ENCODE measurements at regions not wholly inside any gene's neighbourhood (a gene's known extent, or its start where the extent isn't known, plus 50 kb on each side); places are given as distances from the start of the nearest gene placed in this dataset.

DNA sequence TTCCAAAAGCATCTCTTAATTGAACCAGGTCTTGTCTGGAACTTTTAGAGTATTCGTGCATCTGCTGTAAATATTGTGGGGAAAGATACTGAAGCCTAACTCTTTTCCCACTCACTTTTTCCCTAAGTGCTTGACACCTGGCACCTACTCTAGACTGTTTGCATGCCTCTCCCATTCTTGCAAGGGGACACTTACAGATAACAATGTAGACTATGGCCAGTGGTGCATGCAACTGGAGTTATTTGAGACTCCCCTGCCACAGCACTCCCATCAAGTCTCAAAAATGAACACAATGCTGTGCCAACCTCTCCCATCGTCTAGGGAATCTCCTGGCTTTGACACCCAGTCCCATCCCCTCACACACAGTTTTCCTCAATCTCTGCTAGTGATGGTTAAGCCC, 118.6 kb upstream of the ATP1B1 start:
- no peaks in the 10 kb centered on the region for H3K36me3 ChIP-seq (replicated peaks in 1 of 2; ENCODE audit: control insufficient read depth in 1 of 2, insufficient read depth in 2 of 2, low read length in 2 of 2)
- no peaks in the 10 kb centered on the region for H3K9me3 ChIP-seq (ENCODE audit: low read length)
- no peak for FAIRE-seq
- H3K27ac ChIP-seq (ENCODE audit: extremely low read length, insufficient read depth, low read length): no peak overlapping the region
- intact Hi-C loops (cut with micrococcal nuclease; ENCODE audit: unreplicated experiment): loop anchor here (1.0 to 10.0 kb wide), 3 partner anchors 353 to 385 kb away; no protein-coding TSS in a partner anchor
- no peak for DNase-seq (ENCODE audit: low spot score)
- no peak overlapping the region for H3K9ac ChIP-seq (ENCODE audit: insufficient read depth, low read depth, low read length)
- no TSS peak for BruUV-seq (replicated peaks)
- CTCF ChIA-PET (ENCODE audit: low intra/inter-chr PET ratio, low total read pairs): interaction anchor here (0.7 kb wide), 1 partner anchor 360 kb away, joined by 3 read pairs; no protein-coding TSS in a partner anchor
- POLR2A ChIA-PET: no interaction called here
- no peak for ATAC-seq
- H3K4me1 ChIP-seq (ENCODE audit: insufficient read depth, low read length): no peaks in the 10 kb centered on the region
- TF ChIP-seq SAP130 (CRISPR knock-in tag; IDR thresholded peaks at IDR 0.05; ENCODE audit: low read depth) (no peak), CENPX (CRISPR knock-in tag; IDR thresholded peaks at IDR 0.05) (no peak), ISL2 (CRISPR knock-in tag; IDR thresholded peaks at IDR 0.05) (no peak), MZF1 (CRISPR knock-in tag; IDR thresholded peaks at IDR 0.05; ENCODE audit: borderline replicate concordance) (no peak), ZNF510 (CRISPR knock-in tag; IDR thresholded peaks at IDR 0.05; ENCODE audit: low read depth) (no peak), ZBTB42 (CRISPR knock-in tag; IDR thresholded peaks at IDR 0.05) (no peak), SP140L (CRISPR knock-in tag; IDR thresholded peaks at IDR 0.05; ENCODE audit: borderline replicate concordance) (no peak), ELF1 (CRISPR knock-in tag; IDR thresholded peaks at IDR 0.05) (no peak), ZNF549 (CRISPR knock-in tag; IDR thresholded peaks at IDR 0.05) (no peak)
- TF ChIP-seq, protein P1, sequence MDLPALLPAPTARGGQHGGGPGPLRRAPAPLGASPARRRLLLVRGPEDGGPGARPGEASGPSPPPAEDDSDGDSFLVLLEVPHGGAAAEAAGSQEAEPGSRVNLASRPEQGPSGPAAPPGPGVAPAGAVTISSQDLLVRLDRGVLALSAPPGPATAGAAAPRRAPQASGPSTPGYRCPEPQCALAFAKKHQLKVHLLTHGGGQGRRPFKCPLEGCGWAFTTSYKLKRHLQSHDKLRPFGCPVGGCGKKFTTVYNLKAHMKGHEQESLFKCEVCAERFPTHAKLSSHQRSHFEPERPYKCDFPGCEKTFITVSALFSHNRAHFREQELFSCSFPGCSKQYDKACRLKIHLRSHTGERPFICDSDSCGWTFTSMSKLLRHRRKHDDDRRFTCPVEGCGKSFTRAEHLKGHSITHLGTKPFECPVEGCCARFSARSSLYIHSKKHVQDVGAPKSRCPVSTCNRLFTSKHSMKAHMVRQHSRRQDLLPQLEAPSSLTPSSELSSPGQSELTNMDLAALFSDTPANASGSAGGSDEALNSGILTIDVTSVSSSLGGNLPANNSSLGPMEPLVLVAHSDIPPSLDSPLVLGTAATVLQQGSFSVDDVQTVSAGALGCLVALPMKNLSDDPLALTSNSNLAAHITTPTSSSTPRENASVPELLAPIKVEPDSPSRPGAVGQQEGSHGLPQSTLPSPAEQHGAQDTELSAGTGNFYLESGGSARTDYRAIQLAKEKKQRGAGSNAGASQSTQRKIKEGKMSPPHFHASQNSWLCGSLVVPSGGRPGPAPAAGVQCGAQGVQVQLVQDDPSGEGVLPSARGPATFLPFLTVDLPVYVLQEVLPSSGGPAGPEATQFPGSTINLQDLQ (CRISPR knock-in tag; IDR thresholded peaks at IDR 0.05): no peak
- TF ChIP-seq, protein P2, sequence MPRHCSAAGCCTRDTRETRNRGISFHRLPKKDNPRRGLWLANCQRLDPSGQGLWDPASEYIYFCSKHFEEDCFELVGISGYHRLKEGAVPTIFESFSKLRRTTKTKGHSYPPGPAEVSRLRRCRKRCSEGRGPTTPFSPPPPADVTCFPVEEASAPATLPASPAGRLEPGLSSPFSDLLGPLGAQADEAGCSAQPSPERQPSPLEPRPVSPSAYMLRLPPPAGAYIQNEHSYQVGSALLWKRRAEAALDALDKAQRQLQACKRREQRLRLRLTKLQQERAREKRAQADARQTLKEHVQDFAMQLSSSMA (CRISPR knock-in tag; IDR thresholded peaks at IDR 0.05): no peak
- TF ChIP-seq, protein P3, sequence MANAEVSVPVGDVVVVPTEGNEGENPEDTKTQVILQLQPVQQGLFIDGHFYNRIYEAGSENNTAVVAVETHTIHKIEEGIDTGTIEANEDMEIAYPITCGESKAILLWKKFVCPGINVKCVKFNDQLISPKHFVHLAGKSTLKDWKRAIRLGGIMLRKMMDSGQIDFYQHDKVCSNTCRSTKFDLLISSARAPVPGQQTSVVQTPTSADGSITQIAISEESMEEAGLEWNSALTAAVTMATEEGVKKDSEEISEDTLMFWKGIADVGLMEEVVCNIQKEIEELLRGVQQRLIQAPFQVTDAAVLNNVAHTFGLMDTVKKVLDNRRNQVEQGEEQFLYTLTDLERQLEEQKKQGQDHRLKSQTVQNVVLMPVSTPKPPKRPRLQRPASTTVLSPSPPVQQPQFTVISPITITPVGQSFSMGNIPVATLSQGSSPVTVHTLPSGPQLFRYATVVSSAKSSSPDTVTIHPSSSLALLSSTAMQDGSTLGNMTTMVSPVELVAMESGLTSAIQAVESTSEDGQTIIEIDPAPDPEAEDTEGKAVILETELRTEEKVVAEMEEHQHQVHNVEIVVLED (CRISPR knock-in tag; IDR thresholded peaks at IDR 0.05; ENCODE audit: borderline replicate concordance): no peak
- TF ChIP-seq, protein P4, sequence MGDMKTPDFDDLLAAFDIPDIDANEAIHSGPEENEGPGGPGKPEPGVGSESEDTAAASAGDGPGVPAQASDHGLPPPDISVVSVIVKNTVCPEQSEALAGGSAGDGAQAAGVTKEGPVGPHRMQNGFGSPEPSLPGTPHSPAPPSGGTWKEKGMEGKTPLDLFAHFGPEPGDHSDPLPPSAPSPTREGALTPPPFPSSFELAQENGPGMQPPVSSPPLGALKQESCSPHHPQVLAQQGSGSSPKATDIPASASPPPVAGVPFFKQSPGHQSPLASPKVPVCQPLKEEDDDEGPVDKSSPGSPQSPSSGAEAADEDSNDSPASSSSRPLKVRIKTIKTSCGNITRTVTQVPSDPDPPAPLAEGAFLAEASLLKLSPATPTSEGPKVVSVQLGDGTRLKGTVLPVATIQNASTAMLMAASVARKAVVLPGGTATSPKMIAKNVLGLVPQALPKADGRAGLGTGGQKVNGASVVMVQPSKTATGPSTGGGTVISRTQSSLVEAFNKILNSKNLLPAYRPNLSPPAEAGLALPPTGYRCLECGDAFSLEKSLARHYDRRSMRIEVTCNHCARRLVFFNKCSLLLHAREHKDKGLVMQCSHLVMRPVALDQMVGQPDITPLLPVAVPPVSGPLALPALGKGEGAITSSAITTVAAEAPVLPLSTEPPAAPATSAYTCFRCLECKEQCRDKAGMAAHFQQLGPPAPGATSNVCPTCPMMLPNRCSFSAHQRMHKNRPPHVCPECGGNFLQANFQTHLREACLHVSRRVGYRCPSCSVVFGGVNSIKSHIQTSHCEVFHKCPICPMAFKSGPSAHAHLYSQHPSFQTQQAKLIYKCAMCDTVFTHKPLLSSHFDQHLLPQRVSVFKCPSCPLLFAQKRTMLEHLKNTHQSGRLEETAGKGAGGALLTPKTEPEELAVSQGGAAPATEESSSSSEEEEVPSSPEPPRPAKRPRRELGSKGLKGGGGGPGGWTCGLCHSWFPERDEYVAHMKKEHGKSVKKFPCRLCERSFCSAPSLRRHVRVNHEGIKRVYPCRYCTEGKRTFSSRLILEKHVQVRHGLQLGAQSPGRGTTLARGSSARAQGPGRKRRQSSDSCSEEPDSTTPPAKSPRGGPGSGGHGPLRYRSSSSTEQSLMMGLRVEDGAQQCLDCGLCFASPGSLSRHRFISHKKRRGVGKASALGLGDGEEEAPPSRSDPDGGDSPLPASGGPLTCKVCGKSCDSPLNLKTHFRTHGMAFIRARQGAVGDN (CRISPR knock-in tag; IDR thresholded peaks at IDR 0.05): no peak
- TF ChIP-seq, protein P5, sequence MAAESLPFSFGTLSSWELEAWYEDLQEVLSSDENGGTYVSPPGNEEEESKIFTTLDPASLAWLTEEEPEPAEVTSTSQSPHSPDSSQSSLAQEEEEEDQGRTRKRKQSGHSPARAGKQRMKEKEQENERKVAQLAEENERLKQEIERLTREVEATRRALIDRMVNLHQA (CRISPR knock-in tag; IDR thresholded peaks at IDR 0.05): no peak
- WGBS (ENCODE audit: low lambda C conversion rate): 20% methylated on average over 2 of the region's 2 CpGs
- H2AFZ ChIP-seq (ENCODE audit: low read length): no peak overlapping the region
- in situ Hi-C loops (cut with HindIII; ENCODE audit: extremely low pct_ligation_motif_present, low pct_unique_long_range_greater_than_20kb): no loop called here
- H3K4me3 ChIP-seq (replicated peaks in 1 of 3; ENCODE audit: insufficient read depth in 1 of 3, low read depth in 2 of 3, low read length in 3 of 3): no peak overlapping the region
- H3K79me2 ChIP-seq (ENCODE audit: insufficient read depth, low read length): no peaks in the 10 kb centered on the region
- H3K4me2 ChIP-seq (ENCODE audit: low read depth, low read length): no peak overlapping the region
- H3K27me3 ChIP-seq (ENCODE audit: control insufficient read depth in 1 of 2, insufficient read depth in 2 of 2, low read length in 2 of 2): no peaks in the 10 kb centered on the region
- H4K20me1 ChIP-seq (ENCODE audit: insufficient read depth, low read length): no peaks in the 10 kb centered on the region
